Ishikawa (cell line): ENCODE measurements at regions not wholly inside any gene's neighbourhood (a gene's known extent, or its start where the extent isn't known, plus 50 kb on each side); places are given as distances from the start of the nearest gene placed in this dataset.

ENCODE experiments used
- CEBPB ChIP-seq: IDR thresholded peaks from 2 replicates; pipeline ENCODE4 v1.6.1; 2012
- CREB1 ChIP-seq: IDR thresholded peaks from 2 replicates; pipeline ENCODE4 v1.6.1; 2012; ENCODE audit warnings: low read depth
- EGR1 ChIP-seq: IDR thresholded peaks from 2 replicates; pipeline ENCODE4 v1.6.1; 2012
- EP300 ChIP-seq: IDR thresholded peaks from 2 replicates; pipeline ENCODE4 v1.6.1; 2012; ENCODE audit warnings: borderline replicate concordance
- MAX ChIP-seq: IDR thresholded peaks from 2 replicates; pipeline ENCODE4 v1.6.1; 2012
- NFIC ChIP-seq: IDR thresholded peaks from 2 replicates; pipeline ENCODE4 v1.6.1; 2012
- RAD21 ChIP-seq: IDR thresholded peaks from 2 replicates; pipeline ENCODE4 v1.6.1; 2012; ENCODE audit warnings: low read depth
- REST ChIP-seq: IDR thresholded peaks from 2 replicates; pipeline ENCODE4 v1.6.1; 2012; ENCODE audit warnings: low read depth, mild to moderate bottlenecking
- TAF1 ChIP-seq: IDR thresholded peaks from 2 replicates; pipeline ENCODE4 v1.6.1; 2012; ENCODE audit warnings: low read depth, mild to moderate bottlenecking
- TCF12 ChIP-seq: IDR thresholded peaks from 2 replicates; pipeline ENCODE4 v1.6.1; 2012; ENCODE audit warnings: low read depth
- TEAD4 ChIP-seq: IDR thresholded peaks from 2 replicates; pipeline ENCODE4 v1.6.1; 2012
- YY1 ChIP-seq: IDR thresholded peaks from 2 replicates; pipeline ENCODE4 v1.6.1; 2012; ENCODE audit warnings: low read depth
- ZBTB7A ChIP-seq: IDR thresholded peaks from 2 replicates; pipeline ENCODE4 v1.6.1; 2012; ENCODE audit warnings: low read depth

- no peak for TF ChIP-seq REST
- TF ChIP-seq EGR1, result no peak
- no peak for TF ChIP-seq CREB1
- peak; percentile 48 for TF ChIP-seq TCF12
- TF ChIP-seq TEAD4, result peak; percentile 87
- peak; percentile 94 for TF ChIP-seq CEBPB
- peak; percentile 68 for TF ChIP-seq NFIC
- TF ChIP-seq TAF1, result no peak
- 0 out of 2 replicates have a peak, but pooled peaks have one; percentile 22 for TF ChIP-seq MAX
- peak; percentile 81 for TF ChIP-seq RAD21
- no peak for TF ChIP-seq YY1
- TF ChIP-seq ZBTB7A, result no peak
- TF ChIP-seq EP300, result peak; percentile 75; the same call in 1 of the 2 replicates
Observed at GRCh38 chr7:142375710-142376313, 118.0 kb upstream of the PRSS58 start.
